Activated CD8-positive, alpha-beta T cell treated with anti-CD3 and anti-CD28 coated beads, Interleukin-2, amount 10 ng/mL, durations not matched to agents 7 days and 5 days (primary cell): ENCODE measurements at regions not wholly inside any gene's neighbourhood (a gene's known extent, or its start where the extent isn't known, plus 50 kb on each side); places are given as distances from the start of the nearest gene placed in this dataset.

Source experiments
- ATAC-seq: fragments of 150-1000 bp; cut with Tn5 transposase; one replicate; pipeline ENCODE4 v1.10.0; 2021; ENCODE audit warnings: moderate library complexity
- CTCF ChIA-PET: fragments of 350-600 bp; sonication (Branson Sonifier 250); formaldehyde crosslinking; loops from one replicate; lab custom pipeline; 2021; ENCODE audit warnings: antibody characterized with exemption; lab: Charles Lee
- POLR2A ChIA-PET: fragments of 350-600 bp; sonication (Branson Sonifier 250); formaldehyde crosslinking; loops from one replicate; lab custom pipeline; 2021; ENCODE audit warnings: antibody characterized with exemption; lab: Charles Lee
- DNase-seq: peaks from one replicate; pipeline ENCODE4 v3.0.0-alpha.2; 2020
- H3K27ac Mint-ChIP-seq: one replicate; pipeline ENCODE4 v1.8.0; 2021; ENCODE audit warnings: mild to moderate bottlenecking, mixed read lengths
- H3K27me3 Mint-ChIP-seq: one replicate; pipeline ENCODE4 v1.8.0; 2021; ENCODE audit warnings: low read depth, mixed read lengths
- H3K36me3 Mint-ChIP-seq: one replicate; pipeline ENCODE4 v1.8.0; 2021; ENCODE audit warnings: low read depth, mixed read lengths
- H3K4me1 Mint-ChIP-seq: one replicate; pipeline ENCODE4 v1.8.0; 2021; ENCODE audit warnings: low read depth, mixed read lengths
- H3K4me3 Mint-ChIP-seq: one replicate; pipeline ENCODE4 v1.8.0; 2021; ENCODE audit warnings: mild to moderate bottlenecking, mixed read lengths
- H3K9me3 Mint-ChIP-seq: one replicate; pipeline ENCODE4 v1.8.0; 2022; ENCODE audit warnings: mixed read lengths; ENCODE audit not compliant: insufficient read depth

GRCh38 chr1:60573726-60574409 lies 500.3 kb upstream of the C1orf87 start:
- POLR2A ChIA-PET: no interaction called here
- no peaks in the 10 kb centered on the region for H3K36me3 Mint-ChIP-seq
- no peaks in the 10 kb centered on the region for H3K27me3 Mint-ChIP-seq
- H3K27ac Mint-ChIP-seq: no peak overlapping the region
- H3K4me1 Mint-ChIP-seq: no peaks in the 10 kb centered on the region
- CTCF ChIA-PET: no interaction called here
- DNase-seq: no peak
- no peak for ATAC-seq
- no peaks in the 10 kb centered on the region for H3K9me3 Mint-ChIP-seq
- no peak overlapping the region for H3K4me3 Mint-ChIP-seq

GRCh38 chr1:60573121-60573520 lies 499.6 kb upstream of the C1orf87 start:
- Mint-ChIP-seq H3K4me1 (no peaks in the 10 kb centered on the region), H3K9me3 (no peaks in the 10 kb centered on the region)
- CTCF ChIA-PET: no interaction called here

GRCh38 chr1:60572378-60572777 lies 498.8 kb upstream of the C1orf87 start:
- H3K27ac Mint-ChIP-seq: no peak overlapping the region
- no peaks in the 10 kb centered on the region for H3K9me3 Mint-ChIP-seq
- no peaks in the 10 kb centered on the region for H3K4me1 Mint-ChIP-seq
- H3K36me3 Mint-ChIP-seq: no peaks in the 10 kb centered on the region
- H3K4me3 Mint-ChIP-seq: no peak overlapping the region
- no peaks in the 10 kb centered on the region for H3K27me3 Mint-ChIP-seq
- ChIA-PET CTCF (no interaction called here), POLR2A (no interaction called here)
- ATAC-seq (no peak), DNase-seq (no peak)

More at GRCh38 chr1:60573121-60573520, 499.6 kb upstream of the C1orf87 start:
- no peak for ATAC-seq
- DNase-seq: no peak
- no peak overlapping the region for H3K27ac Mint-ChIP-seq
- POLR2A ChIA-PET: no interaction called here
- H3K36me3 Mint-ChIP-seq: no peaks in the 10 kb centered on the region
- no peak overlapping the region for H3K4me3 Mint-ChIP-seq
- H3K27me3 Mint-ChIP-seq: no peaks in the 10 kb centered on the region

- ChIA-PET POLR2A (no interaction called here), CTCF (no interaction called here)
- H3K4me3 Mint-ChIP-seq: no peak overlapping the region
- H3K36me3 Mint-ChIP-seq: no peaks in the 10 kb centered on the region
- no peak overlapping the region for H3K27ac Mint-ChIP-seq
- no peak for DNase-seq
- H3K4me1 Mint-ChIP-seq: no peaks in the 10 kb centered on the region
- H3K27me3 Mint-ChIP-seq: no peaks in the 10 kb centered on the region
- H3K9me3 Mint-ChIP-seq: no peaks in the 10 kb centered on the region
- ATAC-seq: no peak
Measured at GRCh38 chr1:60571811-60572210, 498.2 kb upstream of the C1orf87 start.

- no peaks in the 10 kb centered on the region for H3K36me3 Mint-ChIP-seq
- H3K27me3 Mint-ChIP-seq: peaks cover 2% of the 10 kb centered on the region
- no peaks in the 10 kb centered on the region for H3K9me3 Mint-ChIP-seq
- no peak for ATAC-seq
- H3K27ac Mint-ChIP-seq: no peak overlapping the region
- no peak overlapping the region for H3K4me3 Mint-ChIP-seq
- ChIA-PET CTCF (no interaction called here), POLR2A (no interaction called here)
- no peaks in the 10 kb centered on the region for H3K4me1 Mint-ChIP-seq
- DNase-seq: no peak
Measured at GRCh38 chr1:60569189-60569588, 495.6 kb upstream of the C1orf87 start.

- Mint-ChIP-seq H3K36me3 (no peaks in the 10 kb centered on the region), H3K4me1 (no peaks in the 10 kb centered on the region), H3K9me3 (no peaks in the 10 kb centered on the region), H3K27ac (no peak overlapping the region), H3K27me3 (peaks cover 2% of the 10 kb centered on the region), H3K4me3 (no peak overlapping the region)
- ChIA-PET CTCF (no interaction called here), POLR2A (no interaction called here)
- no peak for ATAC-seq
- DNase-seq: no peak
Measured at GRCh38 chr1:60567256-60567655, 493.7 kb upstream of the C1orf87 start.

- no peaks in the 10 kb centered on the region for H3K9me3 Mint-ChIP-seq
- ChIA-PET CTCF (no interaction called here), POLR2A (no interaction called here)
- no peak overlapping the region for H3K27ac Mint-ChIP-seq
- H3K36me3 Mint-ChIP-seq: no peaks in the 10 kb centered on the region
- H3K4me1 Mint-ChIP-seq: no peaks in the 10 kb centered on the region
- DNase-seq (no peak), ATAC-seq (no peak)
- H3K4me3 Mint-ChIP-seq: no peak overlapping the region
- peaks cover 2% of the 10 kb centered on the region for H3K27me3 Mint-ChIP-seq
Measured at GRCh38 chr1:60564916-60565750, 491.6 kb upstream of the C1orf87 start.

GRCh38 chr1:60563777-60564535 lies 490.4 kb upstream of the C1orf87 start:
- Mint-ChIP-seq H3K4me3 (no peak overlapping the region), H3K36me3 (no peaks in the 10 kb centered on the region), H3K27ac (no peak overlapping the region), H3K4me1 (no peaks in the 10 kb centered on the region), H3K9me3 (no peaks in the 10 kb centered on the region), H3K27me3 (peaks cover 2% of the 10 kb centered on the region)
- ATAC-seq (no peak), DNase-seq (no peak)
- POLR2A ChIA-PET: no interaction called here
- CTCF ChIA-PET: no interaction called here

GRCh38 chr1:60562740-60563139 lies 489.2 kb upstream of the C1orf87 start:
- DNase-seq (no peak), ATAC-seq (no peak)
- H3K9me3 Mint-ChIP-seq: no peaks in the 10 kb centered on the region
- H3K4me1 Mint-ChIP-seq: no peaks in the 10 kb centered on the region
- H3K36me3 Mint-ChIP-seq: no peaks in the 10 kb centered on the region
- CTCF ChIA-PET: no interaction called here
- peaks cover 2% of the 10 kb centered on the region for H3K27me3 Mint-ChIP-seq
- no peak overlapping the region for H3K27ac Mint-ChIP-seq
- POLR2A ChIA-PET: no interaction called here
- no peak overlapping the region for H3K4me3 Mint-ChIP-seq

- no peaks in the 10 kb centered on the region for H3K4me1 Mint-ChIP-seq
- no peaks in the 10 kb centered on the region for H3K9me3 Mint-ChIP-seq
- H3K36me3 Mint-ChIP-seq: no peaks in the 10 kb centered on the region
- ChIA-PET POLR2A (no interaction called here), CTCF (no interaction called here)
- no peak overlapping the region for H3K27ac Mint-ChIP-seq
- ATAC-seq (no peak), DNase-seq (no peak)
- H3K27me3 Mint-ChIP-seq: no peaks in the 10 kb centered on the region
- no peak overlapping the region for H3K4me3 Mint-ChIP-seq
Measured at GRCh38 chr1:60560701-60561100, 487.1 kb upstream of the C1orf87 start.

GRCh38 chr1:60558236-60558635 lies 484.7 kb upstream of the C1orf87 start:
- POLR2A ChIA-PET: no interaction called here
- Mint-ChIP-seq H3K36me3 (no peaks in the 10 kb centered on the region), H3K4me3 (no peak overlapping the region), H3K27ac (no peak overlapping the region), H3K27me3 (no peaks in the 10 kb centered on the region), H3K9me3 (no peaks in the 10 kb centered on the region), H3K4me1 (no peaks in the 10 kb centered on the region)
- CTCF ChIA-PET: no interaction called here
- no peak for ATAC-seq
- no peak for DNase-seq

GRCh38 chr1:60553730-60554129 lies 480.2 kb upstream of the C1orf87 start:
- CTCF ChIA-PET: no interaction called here
- no peaks in the 10 kb centered on the region for H3K9me3 Mint-ChIP-seq
- ATAC-seq (no peak), DNase-seq (no peak)
- H3K4me1 Mint-ChIP-seq: no peaks in the 10 kb centered on the region
- no peaks in the 10 kb centered on the region for H3K27me3 Mint-ChIP-seq
- H3K4me3 Mint-ChIP-seq: no peak overlapping the region
- POLR2A ChIA-PET: no interaction called here
- no peak overlapping the region for H3K27ac Mint-ChIP-seq
- no peaks in the 10 kb centered on the region for H3K36me3 Mint-ChIP-seq
